HG03571 (cell line): ENCODE measurements at regions not wholly inside any gene's neighbourhood (a gene's known extent, or its start where the extent isn't known, plus 50 kb on each side); places are given as distances from the start of the nearest gene placed in this dataset.
"Not testable (repeated sequence)": the region's sequence is repeated elsewhere in the genome, so short reads cannot be mapped to it uniquely, and the experiment has no call there.

Experiments
- ATAC-seq: cut with Tn5 transposase; IDR thresholded peaks from one replicate; pipeline ENCODE4 v1.9.1; 2021; ENCODE audit not compliant: unreplicated experiment

GRCh38 chr11:121358760-121359159, 66.2 kb downstream of the SC5D start:
- ATAC-seq, result no peak

GRCh38 chr11:121359591-121359990, 67.0 kb downstream of the SC5D start:
- ATAC-seq, result no peak

GRCh38 chr11:121362955-121363354, 70.4 kb downstream of the SC5D start:
- ATAC-seq, result not testable (repeated sequence)

- ATAC-seq, result no peak
Measured at GRCh38 chr11:121365304-121365703, 72.7 kb downstream of the SC5D start.

GRCh38 chr11:121366038-121366437, 73.5 kb downstream of the SC5D start:
- ATAC-seq, result no peak

GRCh38 chr11:121367001-121367843, 74.7 kb downstream of the SC5D start:
- ATAC-seq, result peak; percentile 91

GRCh38 chr11:121367844-121368225, 75.3 kb downstream of the SC5D start:
- no peak for ATAC-seq

- ATAC-seq, result no peak
Measured at GRCh38 chr11:121368364-121369240, 76.0 kb downstream of the SC5D start.

GRCh38 chr11:121369366-121369765, 76.8 kb downstream of the SC5D start:
- ATAC-seq, result no peak

- ATAC-seq, result no peak
Measured at GRCh38 chr11:121372028-121372427, 79.5 kb downstream of the SC5D start.

GRCh38 chr11:121372671-121373429, 79.3 kb upstream of the SORL1 start:
- ATAC-seq, result peak; percentile 89

- ATAC-seq, result no peak
Measured at GRCh38 chr11:121374286-121374985, 77.7 kb upstream of the SORL1 start.

GRCh38 chr11:121376130-121376529, 76.0 kb upstream of the SORL1 start:
- no peak for ATAC-seq

GRCh38 chr11:121379145-121379810, 72.8 kb upstream of the SORL1 start:
- not testable (repeated sequence) for ATAC-seq

- no peak for ATAC-seq
Measured at GRCh38 chr11:121383716-121384115, 68.4 kb upstream of the SORL1 start.

GRCh38 chr11:121385688-121386087, 66.4 kb upstream of the SORL1 start:
- ATAC-seq, result no peak
